A204.1 (cell line): ENCODE measurements at regions not wholly inside any gene's neighbourhood (a gene's known extent, or its start where the extent isn't known, plus 50 kb on each side); places are given as distances from the start of the nearest gene placed in this dataset.

Source experiments
- FAIRE-seq: peaks from 2 replicates; lab custom pipeline; 2012; peaks lifted over from hg19 to GRCh38; lab: Jason Lieb, UNC

- FAIRE-seq = no peak
These were observed 332.7 kb upstream of the SNX7 start for GRCh38 chr1:98328855-98329254.

DNA sequence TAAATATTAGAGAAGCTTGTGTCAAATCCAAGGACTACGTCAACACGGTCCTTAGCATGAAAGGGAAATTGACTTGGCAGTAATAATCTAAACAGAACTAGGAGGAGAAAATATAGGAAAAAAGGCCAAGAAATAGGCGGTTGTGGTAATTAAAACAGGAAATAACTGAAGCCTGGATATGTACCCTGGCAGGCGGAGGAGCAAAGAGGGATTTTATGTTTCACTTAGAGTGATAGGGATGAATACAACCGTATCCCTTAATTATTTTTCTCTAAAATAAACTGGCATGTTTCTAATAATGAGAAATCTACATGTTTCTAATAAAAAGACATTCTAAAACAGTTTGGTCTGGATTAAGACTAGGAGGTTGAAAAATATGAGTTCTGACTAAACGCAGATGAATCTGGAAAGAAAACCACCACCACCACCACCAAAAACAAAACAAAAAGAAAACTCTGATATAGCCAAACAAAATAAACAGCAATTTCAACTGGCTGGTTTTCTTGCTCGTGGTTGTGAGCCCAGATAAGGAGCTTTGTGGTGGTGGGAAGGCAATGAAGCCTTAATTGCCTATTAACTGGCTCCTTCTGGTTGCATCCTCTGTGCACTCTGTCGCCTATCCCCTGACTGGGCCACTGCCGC is 334.2 kb upstream of the SNX7 start:
- FAIRE-seq = no peak

DNA sequence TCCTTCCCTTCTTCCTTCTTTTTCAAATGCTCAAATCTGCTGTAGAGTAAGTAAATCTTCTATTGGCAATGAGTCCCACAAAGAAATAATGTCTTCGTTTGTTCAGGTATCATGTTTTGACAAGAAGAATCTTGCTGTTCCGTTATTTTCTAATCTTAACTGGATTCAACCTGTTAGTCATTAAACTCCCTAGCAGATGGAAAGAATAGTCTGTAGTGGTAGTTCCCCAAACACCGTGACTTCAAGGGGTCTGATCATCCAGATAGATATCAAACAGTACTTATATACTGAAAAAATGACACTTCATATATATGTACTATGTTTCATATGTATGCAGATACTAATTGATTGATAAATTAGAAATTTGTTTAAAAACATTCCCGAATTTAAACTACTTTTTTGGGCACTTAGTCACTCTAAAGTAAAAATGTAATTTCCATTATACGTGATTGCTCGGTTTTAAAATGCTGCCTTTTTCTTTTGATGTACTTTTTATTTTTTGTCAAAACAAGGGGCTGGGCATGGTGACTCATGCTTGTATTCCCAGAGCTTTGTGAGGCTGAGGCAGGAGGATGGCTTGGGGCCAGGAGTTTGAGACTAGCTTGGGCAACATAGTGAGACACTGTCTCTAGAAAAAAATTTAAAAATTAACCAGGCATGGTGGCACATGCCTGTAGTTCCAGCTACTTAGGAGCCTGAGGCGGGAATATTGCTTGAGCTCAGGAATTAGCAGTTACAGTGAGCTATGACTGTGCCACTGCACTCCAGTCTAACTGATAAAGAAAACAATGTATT is 335.7 kb upstream of the SNX7 start:
- no peak for FAIRE-seq

DNA sequence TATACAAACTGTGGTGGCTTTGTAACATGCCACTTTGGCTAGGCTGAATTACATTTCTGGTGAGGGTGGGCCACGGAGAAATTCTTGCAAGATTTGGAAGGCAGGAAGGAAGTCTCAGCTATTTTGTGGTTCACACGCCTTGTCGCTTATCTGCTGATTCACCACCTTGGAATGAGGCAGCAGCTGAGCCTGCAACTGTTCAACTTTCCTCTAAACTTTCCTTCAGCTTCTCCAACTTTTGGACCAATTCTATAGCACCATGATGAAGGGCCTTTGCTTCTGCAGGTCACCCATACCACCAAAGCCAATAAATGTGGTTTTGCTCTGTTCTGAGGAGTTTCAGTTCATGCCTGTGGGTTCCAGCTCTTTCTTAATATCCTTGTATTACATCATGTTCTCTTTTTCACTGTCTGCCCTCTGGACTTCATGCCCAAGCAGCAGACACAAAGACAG is 337.6 kb upstream of the SNX7 start:
- FAIRE-seq = no peak

GRCh38 chr1:98323388-98323787 is 338.1 kb upstream of the SNX7 start:
- FAIRE-seq = no peak

GRCh38 chr1:98322966-98323365 is 338.6 kb upstream of the SNX7 start:
- no peak for FAIRE-seq

DNA sequence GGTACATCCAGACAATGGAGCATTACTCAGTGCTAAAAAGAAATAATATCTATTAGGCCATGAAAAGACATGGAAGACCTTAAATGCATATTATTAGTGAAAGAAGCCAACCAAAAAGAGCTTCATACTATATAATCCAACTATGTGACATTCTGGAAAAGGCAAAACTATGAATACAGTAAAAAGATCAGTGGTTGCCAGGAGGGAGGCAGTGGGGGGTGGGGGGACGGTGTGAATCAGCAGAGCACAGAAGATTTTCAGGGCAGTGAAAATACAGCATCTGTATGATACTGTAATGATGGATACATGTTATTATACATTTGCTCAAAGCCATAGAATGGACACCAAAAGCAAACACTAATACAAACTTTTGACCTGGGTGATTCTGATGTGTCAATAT is 339.4 kb upstream of the SNX7 start:
- FAIRE-seq = no peak

DNA sequence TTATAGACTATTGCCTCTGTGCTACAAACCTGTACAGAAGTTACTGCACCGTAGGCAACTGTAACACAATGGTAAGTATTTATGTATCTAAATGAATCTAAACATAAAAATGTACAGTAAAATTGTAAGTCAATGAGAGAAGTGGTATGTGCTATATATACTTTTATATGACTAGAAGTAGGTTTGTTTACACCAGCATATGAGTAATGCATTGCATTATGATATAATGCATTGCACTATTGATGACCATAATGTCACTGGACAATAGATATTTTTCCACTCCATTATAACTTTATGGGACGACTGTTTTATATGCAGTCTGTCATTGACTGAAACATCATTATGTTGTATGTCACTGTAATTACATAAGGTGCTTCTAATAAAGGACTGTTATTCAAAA is 340.3 kb upstream of the SNX7 start:
- FAIRE-seq = no peak

DNA sequence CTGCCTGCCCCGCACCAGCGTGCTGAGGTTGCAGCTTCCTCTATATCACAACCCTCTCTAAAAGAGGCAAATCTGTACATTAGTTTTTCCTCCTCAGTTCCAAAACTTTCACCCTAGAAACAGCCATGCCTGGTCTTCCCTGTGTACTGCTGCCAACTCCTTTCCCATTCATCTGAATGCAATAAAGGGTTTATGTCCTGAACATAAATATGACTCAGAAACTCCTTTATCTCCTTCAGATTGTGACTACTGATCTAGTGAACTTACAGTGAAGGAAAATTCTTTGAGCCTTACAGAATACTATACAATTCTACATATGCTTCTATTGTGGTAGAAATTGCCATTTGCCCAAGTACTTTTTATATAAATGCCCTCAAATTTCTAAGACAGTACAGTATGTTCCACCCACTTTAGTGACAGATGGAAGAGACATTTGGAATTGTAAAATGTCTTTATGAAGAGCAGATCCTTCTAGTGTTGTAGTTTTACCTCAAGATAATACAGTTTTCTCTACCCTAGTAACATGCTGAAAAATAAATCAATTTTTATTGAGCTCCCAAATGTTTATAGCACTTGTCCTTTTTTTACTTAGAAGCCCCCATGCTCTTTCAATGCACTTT is 345.1 kb upstream of the SNX7 start:
- FAIRE-seq = no peak

GRCh38 chr1:98315309-98315708 is 346.2 kb upstream of the SNX7 start:
- no peak for FAIRE-seq

DNA sequence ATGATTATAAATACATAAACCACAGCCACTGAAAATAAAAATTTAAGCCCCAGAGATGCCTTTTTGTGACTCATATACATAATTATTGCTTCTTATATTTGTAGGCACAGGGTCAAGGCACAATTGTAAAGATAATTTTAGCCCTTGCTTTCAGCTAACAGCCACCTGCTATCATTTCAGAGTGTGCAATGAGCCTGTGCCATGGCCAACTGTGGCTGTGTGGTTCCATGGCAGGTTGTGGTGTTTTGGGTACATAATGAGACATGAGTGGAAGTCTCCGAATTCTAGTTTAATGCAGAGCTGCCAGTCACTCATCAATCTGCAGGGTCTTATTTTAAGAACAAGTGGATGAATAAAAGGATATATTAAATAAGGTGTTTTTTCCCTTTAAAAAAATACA is 346.9 kb upstream of the SNX7 start:
- no peak for FAIRE-seq

DNA sequence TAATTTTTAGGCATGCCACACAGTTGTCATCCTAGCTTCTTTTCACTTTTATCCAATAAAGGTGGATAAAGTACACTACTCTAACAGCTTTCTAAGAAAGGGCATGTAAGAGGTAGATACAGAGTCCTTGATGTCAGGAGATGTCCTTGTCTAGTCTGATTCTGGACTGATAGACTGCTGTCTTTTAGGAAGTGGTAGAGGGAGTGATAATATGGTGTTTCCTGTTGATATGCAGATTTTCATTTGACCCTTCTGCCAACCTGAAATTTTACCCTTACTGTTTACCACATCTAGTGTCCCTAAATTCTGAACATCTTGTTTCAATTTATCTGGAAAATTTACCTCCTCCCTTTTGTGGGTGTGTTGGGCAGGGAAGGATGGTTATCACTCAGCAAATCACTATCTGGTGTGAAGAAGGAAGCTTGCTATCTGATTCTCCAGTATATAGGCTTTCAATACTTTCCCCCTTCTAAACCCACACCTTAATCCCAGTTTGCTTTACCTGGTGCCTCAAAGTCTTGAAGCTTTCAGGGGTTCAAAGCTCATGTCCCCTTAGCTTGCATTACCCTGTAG is 354.9 kb upstream of the SNX7 start:
- no peak for FAIRE-seq

DNA sequence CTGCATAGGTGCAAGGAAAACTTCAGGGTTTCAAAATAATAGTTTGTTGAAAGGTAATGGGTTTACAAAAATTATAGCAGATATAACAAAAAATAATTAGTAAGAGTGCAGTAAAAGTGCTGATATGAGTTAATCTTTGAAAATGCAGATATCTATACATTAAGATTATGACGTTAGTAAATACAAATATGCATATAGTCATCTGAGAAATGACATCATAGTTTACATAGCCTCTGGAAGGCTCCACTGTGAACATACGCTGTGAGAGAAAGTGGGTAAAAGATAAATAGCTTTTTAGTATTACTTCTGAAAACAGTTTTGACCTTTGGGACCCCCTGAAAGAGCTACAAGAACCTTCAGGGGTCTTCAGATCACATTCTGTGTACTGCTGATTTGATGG is 356.2 kb upstream of the SNX7 start:
- no peak for FAIRE-seq

- FAIRE-seq = no peak
These were observed 356.6 kb upstream of the SNX7 start for GRCh38 chr1:98304888-98305287.

- FAIRE-seq = no peak
These were observed 361.7 kb upstream of the SNX7 start for GRCh38 chr1:98299861-98300260.

DNA sequence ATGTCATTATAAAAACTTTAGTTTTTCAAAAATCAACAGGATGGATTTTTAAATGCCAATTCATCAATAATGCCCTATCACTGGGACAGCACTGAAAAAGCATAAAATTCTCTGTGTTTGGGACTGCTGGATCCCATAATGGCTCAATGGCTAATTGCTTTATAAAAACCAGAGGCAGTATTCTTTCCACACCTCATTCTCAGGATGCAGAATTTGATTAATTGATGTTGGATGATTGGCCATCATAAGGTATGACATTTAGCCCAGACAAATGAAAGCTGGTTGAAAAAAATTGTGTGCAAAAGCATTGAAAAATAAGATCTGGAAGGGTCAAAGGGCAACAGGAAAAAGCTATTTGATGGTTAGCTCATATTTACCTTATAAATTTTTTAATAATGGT is 362.2 kb upstream of the SNX7 start:
- no peak for FAIRE-seq

DNA sequence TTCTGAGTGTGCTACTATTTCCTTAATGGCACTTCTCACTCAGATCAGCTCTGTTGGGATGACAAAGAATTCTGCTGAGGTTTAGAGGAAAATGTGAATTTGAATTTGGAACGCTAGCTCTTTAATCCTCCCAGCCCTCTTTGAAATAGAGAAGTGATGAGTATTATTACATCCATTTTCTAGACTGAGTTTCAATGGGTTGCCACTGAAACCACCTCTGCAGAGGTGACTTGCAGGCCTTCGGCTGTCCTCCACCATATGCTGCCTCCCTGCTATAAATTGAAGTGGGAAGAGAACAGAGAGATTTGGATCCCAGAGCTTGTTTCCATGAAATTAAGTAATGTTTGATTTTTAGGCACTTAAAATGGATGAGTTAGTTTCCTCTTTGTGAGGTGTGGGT is 363.2 kb upstream of the SNX7 start:
- FAIRE-seq = no peak

DNA sequence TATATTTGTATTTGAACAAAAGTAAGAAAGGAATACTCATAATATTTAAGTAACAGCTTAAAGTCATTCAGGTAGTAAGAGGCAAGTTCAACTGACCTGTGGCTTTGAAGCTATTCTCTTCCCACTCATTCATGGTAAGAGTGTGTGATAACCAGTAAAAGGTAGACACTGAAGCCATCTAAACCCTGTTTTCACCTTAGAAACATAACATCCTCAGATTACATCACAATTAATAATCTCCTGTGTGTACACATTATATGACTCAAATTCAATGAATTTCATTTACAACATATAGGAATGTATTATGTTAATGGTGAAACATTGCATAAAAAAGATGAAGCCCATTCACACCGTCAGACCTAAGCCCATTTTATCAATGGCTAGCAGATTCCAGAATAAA is 364.8 kb upstream of the SNX7 start:
- FAIRE-seq = no peak

GRCh38 chr1:98294127-98294526 is 367.4 kb upstream of the SNX7 start:
- FAIRE-seq = no peak

DNA sequence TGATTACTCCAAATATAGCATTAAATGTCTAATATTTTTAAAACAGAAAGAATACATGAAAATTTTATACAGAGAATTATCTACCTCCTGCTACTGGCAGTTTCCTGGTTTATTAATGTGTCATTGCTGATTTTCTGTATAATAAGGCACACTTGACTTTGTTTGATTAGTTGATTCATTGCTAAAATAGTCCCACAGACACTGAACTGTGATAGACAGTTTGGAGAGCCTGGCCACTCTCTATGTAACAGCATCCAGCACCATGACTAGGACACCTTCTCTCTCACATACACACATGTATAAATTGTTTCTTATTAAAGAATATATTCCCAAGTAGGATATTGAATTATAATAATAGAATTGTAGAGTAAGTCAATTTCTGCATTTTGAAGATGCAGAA is 368.5 kb upstream of the SNX7 start:
- no peak for FAIRE-seq

DNA sequence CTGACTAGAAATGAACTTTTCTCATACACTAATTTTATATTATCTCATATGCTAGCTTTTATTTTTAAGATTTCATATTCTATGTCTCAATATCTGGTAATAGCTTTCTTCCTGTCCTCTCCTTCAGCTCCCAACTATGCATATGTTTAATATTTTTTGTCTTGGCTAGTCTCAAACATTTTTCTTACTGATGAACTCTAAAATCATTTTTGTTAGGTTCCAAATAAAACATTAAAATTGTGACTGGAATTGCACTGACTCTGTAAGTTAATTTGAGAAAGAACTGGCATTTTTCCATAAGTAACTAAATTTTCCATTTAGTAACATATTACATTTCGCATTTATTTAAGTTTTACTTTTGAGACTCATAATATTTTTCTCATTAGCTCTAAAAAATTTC is 368.5 kb upstream of the DPYD start:
- no peak for FAIRE-seq

- FAIRE-seq = no peak
These were observed 367.7 kb upstream of the DPYD start for GRCh38 chr1:98288494-98288893.

- no peak for FAIRE-seq
These were observed 366.8 kb upstream of the DPYD start for GRCh38 chr1:98287626-98288025.
